ENCODE measurements at regions not wholly inside any gene's neighbourhood (a gene's known extent, or its start where the extent isn't known, plus 50 kb on each side); places are given as distances from the start of the nearest gene placed in this dataset.
"Not testable (repeated sequence)": the region's sequence is repeated elsewhere in the genome, so short reads cannot be mapped to it uniquely, and the experiment has no call there.

GRCh38 chr6:51049288-51049982 lies 230.8 kb downstream of the TFAP2B start:
- no peak for DNase-seq (ENCODE audit: low read depth in 4 of 4, low spot score in 2 of 4)

- no peak for DNase-seq (ENCODE audit: low read depth in 4 of 4, low spot score in 2 of 4)
These were observed 231.6 kb downstream of the TFAP2B start for GRCh38 chr6:51049983-51050877.

GRCh38 chr6:51052716-51053115 lies 234.0 kb downstream of the TFAP2B start:
- not testable (repeated sequence) for DNase-seq (ENCODE audit: low read depth in 4 of 4, low spot score in 2 of 4)

- DNase-seq (ENCODE audit: low read depth in 4 of 4, low spot score in 2 of 4) = not testable (repeated sequence)
These were observed 236.6 kb downstream of the TFAP2B start for GRCh38 chr6:51055316-51055715.

GRCh38 chr6:51057296-51057695 lies 238.6 kb downstream of the TFAP2B start:
- no peak for DNase-seq (ENCODE audit: low read depth in 4 of 4, low spot score in 2 of 4)

GRCh38 chr6:51060262-51060762 lies 241.6 kb downstream of the TFAP2B start:
- DNase-seq (ENCODE audit: low read depth in 4 of 4, low spot score in 2 of 4) = no peak

DNA sequence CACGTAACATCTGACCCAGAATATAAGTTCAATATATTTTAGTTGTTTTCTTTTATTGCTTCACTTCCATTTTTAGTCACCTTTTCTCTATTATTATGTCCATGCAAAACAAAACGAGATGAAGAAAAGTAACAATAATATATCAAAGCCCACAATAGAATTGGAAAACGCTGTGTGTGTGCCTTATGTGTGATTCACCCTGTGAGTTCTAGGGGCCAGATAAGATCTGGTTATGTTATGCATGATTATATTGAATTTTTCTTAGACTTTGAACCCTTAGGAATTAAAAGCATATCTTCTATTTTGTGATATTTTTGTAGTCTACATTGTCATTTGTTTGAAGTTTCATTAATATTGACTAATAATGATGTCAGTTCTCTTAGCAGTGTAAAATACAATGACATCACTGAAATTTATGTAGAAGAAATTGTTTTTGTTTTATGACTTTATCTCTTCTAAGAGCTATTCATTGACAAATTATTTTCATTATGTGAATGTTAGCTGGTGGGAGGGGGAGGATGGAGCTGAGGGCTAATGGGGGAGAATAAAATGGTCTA lies 243.6 kb downstream of the TFAP2B start:
- DNase-seq (ENCODE audit: low read depth in 4 of 4, low spot score in 2 of 4) = no peak

DNA sequence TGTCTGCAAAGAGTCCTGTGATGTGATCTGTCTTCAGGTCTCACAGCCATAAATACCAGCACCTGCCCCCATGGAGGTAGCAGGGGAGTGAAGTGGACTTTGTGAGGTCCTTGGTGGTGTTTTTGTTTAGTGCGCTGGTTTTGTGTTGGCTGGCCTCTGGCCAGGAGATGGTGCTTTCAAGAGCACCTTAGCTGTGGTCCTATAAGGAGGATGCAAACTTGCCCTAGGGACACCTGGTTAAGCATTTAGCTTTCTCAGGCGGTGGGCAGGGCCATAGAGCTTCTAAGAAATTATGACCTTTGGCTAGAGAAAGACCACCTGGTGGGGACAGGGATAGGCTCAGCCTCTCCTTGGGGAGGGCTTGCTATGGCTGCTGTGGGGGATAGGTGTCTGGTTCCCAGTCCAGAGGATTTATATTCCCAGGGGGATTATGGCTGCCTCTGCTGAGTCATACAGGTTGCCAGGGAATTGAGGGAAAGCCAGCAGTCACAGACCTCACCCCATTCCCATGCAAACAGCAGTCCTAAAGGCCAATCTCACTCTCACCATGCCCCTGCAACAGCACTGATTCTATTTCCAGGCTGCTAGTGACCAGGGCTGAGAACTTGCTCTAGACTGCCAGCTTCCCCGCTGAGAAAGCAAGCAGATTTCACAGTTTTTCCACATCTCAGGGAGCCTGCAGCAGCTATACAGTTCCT lies 259.3 kb downstream of the TFAP2B start:
- DNase-seq (ENCODE audit: low read depth in 4 of 4, low spot score in 2 of 4) = no peak

DNA sequence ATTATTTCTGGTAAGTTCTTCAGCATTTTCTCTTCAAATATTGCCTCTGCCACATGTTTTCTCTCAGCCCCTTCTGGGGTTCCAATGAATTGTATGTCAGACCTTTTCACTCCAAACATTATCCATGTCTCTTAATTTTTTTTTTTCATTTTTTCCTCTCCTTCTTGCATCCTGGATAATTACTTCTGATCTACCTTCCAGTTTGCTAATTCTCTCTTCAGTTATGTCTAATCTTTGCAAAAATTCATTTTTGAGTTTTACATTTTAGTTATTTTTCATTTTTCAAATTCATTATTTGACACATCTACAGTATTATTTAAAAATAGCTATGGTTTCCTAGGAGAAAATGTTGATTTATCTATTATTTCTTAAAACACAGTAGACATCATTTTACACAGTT lies 271.7 kb downstream of the TFAP2B start:
- DNase-seq (ENCODE audit: low read depth in 4 of 4, low spot score in 2 of 4) = no peak

DNA sequence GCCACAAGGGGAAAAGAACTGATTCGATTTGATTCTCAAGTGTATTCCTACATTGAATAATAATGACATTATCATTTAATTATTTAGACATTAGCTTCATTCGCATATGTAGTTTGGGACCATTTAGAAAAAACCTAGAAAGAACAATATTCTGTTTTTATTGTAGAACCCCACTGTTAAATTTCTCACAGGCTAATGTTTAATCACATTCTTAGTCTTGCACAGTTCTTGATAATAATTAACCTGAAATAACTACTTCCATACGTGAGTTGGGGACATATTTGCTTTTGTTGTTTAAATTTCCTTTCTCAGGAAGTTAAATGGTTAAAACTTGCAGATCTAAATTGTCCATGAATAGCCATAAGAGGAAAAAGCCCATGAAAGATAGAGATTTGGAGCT lies 275.2 kb downstream of the TFAP2B start:
- no peak for DNase-seq (ENCODE audit: low read depth in 4 of 4, low spot score in 2 of 4)

DNA sequence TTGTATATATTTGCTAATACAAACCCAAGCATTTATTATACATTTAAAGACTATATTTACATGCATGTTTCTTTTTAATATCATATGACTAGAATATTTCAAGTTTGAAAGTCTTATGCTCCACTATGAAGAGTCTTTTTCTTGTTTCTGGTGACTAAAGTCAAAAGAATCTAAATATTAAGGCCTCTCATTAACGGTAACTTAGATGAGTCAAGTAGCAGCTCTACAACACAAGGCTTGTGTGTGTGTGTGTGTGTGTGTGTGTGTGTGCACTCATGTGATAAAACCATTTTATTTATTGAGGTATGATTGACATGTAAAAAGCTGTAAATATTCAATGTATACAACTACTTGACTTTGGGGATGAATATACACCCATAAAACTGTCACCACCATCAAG lies 275.6 kb downstream of the TFAP2B start:
- no peak for DNase-seq (ENCODE audit: low read depth in 4 of 4, low spot score in 2 of 4)

GRCh38 chr6:51098246-51098645 lies 279.6 kb downstream of the TFAP2B start:
- no peak for DNase-seq (ENCODE audit: low read depth in 4 of 4, low spot score in 2 of 4)

DNA sequence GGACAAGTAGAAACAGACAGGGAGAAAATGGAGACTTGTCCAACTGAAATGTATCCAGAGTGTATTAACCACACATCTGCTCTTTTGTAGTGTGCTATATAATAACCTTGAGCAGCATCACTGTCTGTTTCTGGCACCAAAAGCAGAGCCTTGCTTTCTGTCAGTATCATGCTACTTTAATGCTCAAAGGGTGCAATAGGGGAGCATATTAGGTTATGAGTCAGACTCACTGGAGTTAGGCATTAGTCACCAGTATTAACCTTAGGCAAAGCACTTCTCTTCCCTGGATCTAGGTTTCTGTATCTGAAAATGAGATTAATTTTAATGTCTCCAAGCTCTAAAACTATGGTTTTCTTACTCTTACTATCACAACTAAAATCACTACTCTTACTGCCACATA lies 280.1 kb downstream of the TFAP2B start:
- no peak for DNase-seq (ENCODE audit: low read depth in 4 of 4, low spot score in 2 of 4)

DNA sequence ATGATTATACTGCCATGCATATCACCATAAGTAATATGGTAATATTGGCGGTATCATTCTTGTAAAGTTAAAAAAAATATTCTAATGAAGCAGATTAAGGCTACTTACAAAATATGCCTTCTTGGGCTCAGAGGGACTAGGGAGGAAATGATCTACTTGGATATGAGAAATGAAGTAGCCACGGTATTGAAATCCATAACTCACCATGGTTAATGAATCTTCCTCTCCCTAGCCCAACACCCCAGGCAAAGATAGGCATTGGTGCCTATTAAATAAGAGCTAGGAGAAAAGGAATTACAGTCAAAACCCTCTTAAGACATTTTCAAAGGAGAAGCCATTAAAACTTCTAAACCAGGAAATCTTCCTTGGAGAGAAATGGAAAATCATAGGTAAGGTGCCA lies 280.5 kb downstream of the TFAP2B start:
- no peak for DNase-seq (ENCODE audit: low read depth in 4 of 4, low spot score in 2 of 4)

GRCh38 chr6:51105357-51105756 lies 286.7 kb downstream of the TFAP2B start:
- DNase-seq (ENCODE audit: low read depth in 4 of 4, low spot score in 2 of 4) = no peak

DNA sequence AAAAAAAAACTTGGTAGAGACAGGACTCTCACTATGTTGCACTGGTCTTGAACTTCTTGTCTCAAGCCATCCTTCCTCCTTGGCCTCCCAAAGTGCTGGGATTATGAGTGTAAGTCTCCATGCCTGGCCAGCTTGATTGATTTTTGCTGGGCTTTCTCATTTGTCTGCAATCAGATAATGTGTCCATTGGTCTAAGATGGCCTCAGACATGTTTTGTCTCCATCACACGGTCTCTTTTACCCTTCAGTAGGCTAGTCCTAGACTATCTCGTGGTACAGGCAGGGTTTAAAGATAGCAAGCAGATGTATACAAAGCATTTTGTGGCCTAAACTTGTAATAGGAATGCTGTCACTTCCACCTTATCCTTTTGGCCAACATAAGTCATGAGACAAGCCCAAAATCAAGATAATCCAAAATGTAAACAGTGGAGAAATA lies 289.1 kb downstream of the TFAP2B start:
- DNase-seq (ENCODE audit: low read depth in 4 of 4, low spot score in 2 of 4) = no peak

DNA sequence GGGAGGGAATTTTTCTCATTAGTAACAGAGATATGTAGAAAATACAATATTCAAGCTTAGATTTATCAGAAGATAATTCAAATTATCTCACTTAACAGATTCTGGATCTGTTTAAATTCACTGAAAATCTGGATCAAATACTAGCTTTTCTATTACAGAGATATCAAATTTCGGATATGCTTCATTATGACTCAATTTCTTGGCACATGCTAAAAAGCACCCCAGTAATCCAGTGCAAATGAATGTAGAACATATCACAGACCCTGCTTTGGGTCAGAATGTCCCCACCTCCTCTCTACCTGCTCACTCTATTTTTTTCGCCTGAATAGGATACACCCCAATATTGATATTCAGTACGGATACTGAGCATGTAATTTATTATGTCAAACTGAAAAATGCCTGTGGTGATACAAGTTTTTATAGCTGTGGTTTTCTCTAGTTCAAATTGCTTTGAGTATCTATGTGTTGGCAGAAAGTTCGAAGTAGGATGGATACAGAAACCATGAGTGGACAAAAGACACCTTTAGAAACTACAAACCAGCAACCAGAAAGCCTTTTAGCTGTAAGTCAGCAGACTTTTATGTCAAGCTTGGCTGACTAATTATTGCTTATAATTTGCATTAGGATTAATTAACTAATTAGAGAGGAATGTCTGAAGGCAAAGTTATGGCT lies 290.0 kb downstream of the TFAP2B start:
- no peak for DNase-seq (ENCODE audit: low read depth in 4 of 4, low spot score in 2 of 4)

DNA sequence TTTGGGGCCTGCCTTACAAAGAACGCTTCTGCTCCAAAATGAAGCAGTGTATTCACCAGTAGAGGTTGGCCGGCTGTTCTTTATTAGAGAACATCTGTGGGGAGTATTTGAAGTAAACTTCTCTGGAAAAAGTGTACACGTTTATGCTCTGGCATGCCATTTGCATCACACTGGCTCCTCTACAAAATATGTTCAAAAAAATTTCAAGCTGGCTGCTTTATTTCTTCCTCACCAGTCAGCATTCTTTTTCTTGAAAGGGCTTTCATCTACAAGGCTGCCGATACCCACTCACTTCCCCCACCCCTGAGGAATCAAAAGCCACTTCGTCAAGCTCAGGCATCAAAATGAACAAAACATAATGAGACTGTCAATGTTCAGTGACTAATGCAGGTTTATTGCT lies 294.1 kb downstream of the TFAP2B start:
- no peak for DNase-seq (ENCODE audit: low read depth in 4 of 4, low spot score in 2 of 4)

DNA sequence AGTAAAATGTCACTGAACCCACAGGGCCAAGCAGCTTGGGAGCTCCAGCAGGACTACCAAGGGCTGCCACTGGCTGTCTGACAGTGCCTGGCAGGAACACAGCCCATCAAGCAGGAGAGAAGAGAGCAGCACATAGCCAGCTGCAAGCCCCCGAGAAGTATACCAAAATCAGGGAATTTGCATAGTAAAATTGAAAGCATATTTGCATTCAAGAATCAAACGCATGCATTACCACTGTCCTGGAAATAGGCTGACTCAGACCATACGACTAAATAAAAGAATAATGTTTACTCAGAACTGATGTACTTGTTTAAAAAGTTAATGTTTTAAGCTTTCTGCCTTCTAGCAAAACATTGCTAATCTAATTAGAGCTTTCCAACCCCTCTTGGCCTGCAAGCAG lies 298.1 kb downstream of the TFAP2B start:
- no peak for DNase-seq (ENCODE audit: low read depth in 4 of 4, low spot score in 2 of 4)

GRCh38 chr6:51118792-51119191 lies 300.1 kb downstream of the TFAP2B start:
- DNase-seq (ENCODE audit: low read depth in 4 of 4, low spot score in 2 of 4) = no peak

Measured in left renal cortex interstitium (tissue), 4 donors.